Fibroblast of mammary gland (primary cell): ENCODE measurements at regions not wholly inside any gene's neighbourhood (a gene's known extent, or its start where the extent isn't known, plus 50 kb on each side); places are given as distances from the start of the nearest gene placed in this dataset.

Experiments
- DNase-seq: peaks from one replicate; pipeline ENCODE4 v3.0.0-alpha.2; 2010; ENCODE audit warnings: low read depth
- H3K4me3 ChIP-seq: 2 replicates; pipeline ENCODE4 v1.5.1; 2011; ENCODE audit warnings: low read depth, mild to moderate bottlenecking, low read length, moderate library complexity; ENCODE audit not compliant: control insufficient read depth
- TF ChIP-seq, protein P1 (sequence below): conservative IDR thresholded peaks from 2 replicates; pipeline ENCODE4 v1.5.1; 2011; ENCODE audit warnings: low read depth, low read length, inconsistent platforms; ENCODE audit not compliant: control insufficient read depth, insufficient read depth

DNA sequence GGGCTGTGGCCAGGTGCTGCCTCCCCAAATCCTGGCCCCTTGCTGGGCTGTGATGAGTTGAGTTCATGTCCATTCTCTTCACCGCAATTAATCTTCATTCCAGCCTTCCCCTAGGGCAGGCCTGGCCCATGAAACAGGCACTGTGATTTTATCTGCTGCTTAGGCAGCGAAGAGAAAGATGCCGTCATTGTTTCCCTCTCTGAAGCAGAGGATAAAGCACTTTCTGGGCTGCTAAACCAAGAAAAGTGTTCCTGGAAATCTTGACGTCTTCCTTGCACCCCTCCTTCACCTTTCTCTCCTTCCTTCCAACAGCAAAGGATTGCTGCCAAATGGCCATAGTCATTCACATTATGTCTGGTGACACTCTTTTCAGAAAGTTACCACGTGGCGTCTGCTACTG is 265.9 kb downstream of the ZEB1 start:
- TF ChIP-seq, protein P1, sequence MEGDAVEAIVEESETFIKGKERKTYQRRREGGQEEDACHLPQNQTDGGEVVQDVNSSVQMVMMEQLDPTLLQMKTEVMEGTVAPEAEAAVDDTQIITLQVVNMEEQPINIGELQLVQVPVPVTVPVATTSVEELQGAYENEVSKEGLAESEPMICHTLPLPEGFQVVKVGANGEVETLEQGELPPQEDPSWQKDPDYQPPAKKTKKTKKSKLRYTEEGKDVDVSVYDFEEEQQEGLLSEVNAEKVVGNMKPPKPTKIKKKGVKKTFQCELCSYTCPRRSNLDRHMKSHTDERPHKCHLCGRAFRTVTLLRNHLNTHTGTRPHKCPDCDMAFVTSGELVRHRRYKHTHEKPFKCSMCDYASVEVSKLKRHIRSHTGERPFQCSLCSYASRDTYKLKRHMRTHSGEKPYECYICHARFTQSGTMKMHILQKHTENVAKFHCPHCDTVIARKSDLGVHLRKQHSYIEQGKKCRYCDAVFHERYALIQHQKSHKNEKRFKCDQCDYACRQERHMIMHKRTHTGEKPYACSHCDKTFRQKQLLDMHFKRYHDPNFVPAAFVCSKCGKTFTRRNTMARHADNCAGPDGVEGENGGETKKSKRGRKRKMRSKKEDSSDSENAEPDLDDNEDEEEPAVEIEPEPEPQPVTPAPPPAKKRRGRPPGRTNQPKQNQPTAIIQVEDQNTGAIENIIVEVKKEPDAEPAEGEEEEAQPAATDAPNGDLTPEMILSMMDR: no peak
- H3K4me3 ChIP-seq: no peak overlapping the region
- no peak for DNase-seq

DNA sequence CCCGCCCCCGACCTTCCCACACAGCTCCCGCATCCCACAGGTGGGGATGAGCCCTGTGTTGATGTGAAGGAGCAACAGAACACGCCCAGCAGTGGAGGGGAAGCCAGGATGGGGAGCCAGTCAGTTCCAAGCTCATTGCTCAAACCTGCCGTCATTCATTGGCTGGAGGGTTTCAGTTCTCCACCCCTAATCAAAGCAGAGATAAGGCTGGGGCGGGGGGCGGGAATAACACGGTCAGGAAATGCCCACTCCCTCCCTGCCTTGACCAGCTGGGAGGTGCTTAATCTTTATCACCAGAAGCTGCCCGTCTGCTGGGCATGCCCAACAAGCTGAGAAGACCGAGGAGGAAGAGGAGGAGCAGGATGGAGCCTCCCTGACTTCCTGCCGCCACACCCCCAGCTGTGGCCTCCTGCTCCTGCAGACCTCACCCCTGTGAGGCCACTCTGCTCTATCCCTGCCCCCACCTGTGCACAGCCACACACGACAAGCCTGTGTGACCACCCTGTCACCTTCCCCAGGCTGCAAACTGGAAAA is 265.1 kb downstream of the ZEB1 start:
- TF ChIP-seq, protein P1: no peak
- H3K4me3 ChIP-seq: no peak overlapping the region
- no peak for DNase-seq

DNA sequence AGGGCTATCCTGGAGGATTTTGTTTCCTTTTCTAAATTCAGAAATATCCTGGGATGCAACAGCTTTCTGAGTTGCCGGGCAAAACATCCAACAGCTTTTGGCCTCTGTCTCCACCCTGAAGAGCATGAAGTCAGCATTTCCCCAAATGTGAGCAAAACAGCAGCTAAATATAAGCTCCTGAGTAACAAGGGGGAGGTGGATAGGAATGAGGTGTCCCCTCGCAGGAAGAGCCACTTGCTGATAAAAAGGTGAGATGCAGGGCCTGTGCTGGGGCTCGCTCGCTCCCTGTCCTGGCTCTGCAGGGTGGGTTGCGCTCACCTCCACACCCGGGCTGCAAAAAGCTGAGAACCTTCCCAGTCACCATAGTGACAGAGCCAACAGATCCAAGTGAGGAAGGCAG is 264.3 kb downstream of the ZEB1 start:
- TF ChIP-seq, protein P1: no peak
- no peak for DNase-seq
- H3K4me3 ChIP-seq: no peak overlapping the region

DNA sequence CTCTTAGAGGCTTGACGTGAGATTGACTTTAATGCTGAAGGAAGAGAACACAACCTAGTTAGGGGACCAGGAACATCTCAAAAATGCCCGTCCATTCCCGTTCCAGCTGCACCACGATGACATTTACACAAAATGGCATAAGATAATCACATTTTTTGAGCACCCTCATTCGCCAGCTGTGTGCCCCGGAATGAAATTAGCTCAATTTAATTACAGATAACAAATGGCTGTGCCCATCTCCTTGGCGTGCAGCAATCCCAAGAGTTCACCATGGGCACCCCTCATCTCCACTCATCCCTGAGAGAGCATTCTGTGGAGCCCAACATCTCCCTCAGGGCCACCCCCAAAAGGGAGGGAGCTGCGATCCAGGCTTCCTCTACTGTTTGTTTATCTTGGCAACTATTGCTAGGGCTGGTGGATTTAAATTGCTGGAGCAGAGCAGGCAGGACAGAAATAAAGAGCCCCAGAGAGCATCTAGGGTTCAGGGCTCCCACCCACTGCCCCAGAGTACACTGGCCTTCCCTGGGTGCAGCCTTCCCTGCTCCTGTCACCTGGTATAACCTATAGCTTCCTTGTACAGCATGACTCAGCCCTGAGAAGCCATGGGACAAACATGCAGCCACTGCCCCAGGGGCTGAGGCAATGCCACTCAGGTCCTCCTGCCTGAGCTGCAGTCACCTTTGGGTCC is 263.5 kb downstream of the ZEB1 start:
- DNase-seq: no peak
- H3K4me3 ChIP-seq: no peak overlapping the region
- TF ChIP-seq, protein P1: no peak

DNA sequence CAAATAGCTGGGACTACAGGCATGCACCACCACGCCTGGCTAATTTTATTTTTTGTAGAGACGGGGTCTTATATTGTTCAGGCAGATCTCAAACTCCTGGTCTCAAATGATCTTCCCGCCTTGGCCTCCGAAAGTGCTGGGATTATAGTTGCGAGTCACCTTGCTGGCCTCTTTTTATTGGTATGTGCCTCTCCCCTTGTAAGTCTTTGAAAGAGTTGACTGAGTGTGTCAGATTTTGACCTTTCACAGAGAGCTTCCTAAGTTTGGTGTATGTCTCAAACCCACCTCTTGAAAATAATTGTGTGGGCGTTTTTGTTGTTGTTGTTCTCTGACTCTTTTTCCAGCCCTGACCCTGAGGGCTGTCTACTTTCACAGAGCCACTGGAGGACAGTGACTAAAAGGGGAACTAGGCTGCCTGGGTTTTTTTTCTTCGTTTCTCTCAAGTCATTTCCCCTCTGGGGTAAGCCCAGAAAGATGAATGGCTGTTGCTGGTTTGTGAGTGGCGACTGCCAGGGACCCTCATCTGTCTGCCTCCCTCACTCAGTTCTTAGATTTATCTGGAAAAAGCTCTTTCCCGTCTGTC is 262.8 kb downstream of the ZEB1 start:
- no peak overlapping the region for H3K4me3 ChIP-seq
- TF ChIP-seq, protein P1: no peak
- no peak for DNase-seq

DNA sequence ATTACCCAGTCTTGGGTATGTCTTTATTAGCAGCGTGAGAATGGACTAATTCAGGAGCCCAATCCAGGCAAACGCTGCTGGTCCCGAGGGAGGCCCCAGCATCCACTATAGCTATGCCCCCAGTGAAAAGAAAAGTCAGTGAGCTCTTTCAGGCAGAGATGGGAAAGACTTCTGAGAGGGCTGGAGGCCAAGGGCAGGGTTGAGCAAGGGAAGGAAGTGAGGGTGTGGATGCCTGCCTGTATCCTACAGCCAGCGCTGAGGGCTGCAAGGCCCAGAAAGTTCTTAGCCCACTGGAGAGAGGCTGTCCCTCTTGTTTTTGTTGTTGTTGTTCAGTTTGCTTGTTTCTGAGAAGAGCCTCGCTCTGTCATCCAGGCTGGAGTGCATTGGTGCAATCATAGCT is 261.6 kb downstream of the ZEB1 start:
- no peak for DNase-seq
- no peak overlapping the region for H3K4me3 ChIP-seq
- TF ChIP-seq, protein P1: no peak
